ACHN (cell line): ENCODE measurements at regions not wholly inside any gene's neighbourhood (a gene's known extent, or its start where the extent isn't known, plus 50 kb on each side); places are given as distances from the start of the nearest gene placed in this dataset.

Source experiments
- DNase-seq: peaks from one replicate; pipeline ENCODE4 v3.0.0-alpha.2; 2015
- in situ Hi-C: cut with HindIII; loops from 2 replicates; pipeline ENCODE4 v1.10.0; 2017; ENCODE audit warnings: low sequenced_read_pairs, low pct_ligation_motif_present, low pct_unique_long_range_greater_than_20kb

DNA sequence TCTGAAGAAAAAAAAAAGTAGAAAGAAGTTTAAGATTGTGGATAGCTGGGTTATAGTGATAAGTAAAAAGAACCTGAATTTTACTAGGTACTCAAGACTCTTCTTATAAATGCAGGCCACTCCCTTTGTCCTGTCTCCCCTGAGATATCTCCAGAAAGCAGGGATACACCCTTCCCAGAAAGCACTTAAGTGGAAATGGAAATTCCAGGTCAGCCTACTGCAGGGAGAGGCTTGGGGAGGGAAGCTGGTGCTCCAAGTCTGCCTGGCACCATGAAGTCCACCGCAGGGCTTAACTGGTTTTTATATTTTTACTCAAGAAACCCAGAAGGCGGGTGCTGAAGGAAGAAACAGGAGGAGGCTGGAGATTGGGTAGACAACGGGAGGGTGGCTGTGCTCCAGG lies 162.3 kb downstream of the INHBA start:
- DNase-seq = no peak
- in situ Hi-C loops = no loop called here

DNA sequence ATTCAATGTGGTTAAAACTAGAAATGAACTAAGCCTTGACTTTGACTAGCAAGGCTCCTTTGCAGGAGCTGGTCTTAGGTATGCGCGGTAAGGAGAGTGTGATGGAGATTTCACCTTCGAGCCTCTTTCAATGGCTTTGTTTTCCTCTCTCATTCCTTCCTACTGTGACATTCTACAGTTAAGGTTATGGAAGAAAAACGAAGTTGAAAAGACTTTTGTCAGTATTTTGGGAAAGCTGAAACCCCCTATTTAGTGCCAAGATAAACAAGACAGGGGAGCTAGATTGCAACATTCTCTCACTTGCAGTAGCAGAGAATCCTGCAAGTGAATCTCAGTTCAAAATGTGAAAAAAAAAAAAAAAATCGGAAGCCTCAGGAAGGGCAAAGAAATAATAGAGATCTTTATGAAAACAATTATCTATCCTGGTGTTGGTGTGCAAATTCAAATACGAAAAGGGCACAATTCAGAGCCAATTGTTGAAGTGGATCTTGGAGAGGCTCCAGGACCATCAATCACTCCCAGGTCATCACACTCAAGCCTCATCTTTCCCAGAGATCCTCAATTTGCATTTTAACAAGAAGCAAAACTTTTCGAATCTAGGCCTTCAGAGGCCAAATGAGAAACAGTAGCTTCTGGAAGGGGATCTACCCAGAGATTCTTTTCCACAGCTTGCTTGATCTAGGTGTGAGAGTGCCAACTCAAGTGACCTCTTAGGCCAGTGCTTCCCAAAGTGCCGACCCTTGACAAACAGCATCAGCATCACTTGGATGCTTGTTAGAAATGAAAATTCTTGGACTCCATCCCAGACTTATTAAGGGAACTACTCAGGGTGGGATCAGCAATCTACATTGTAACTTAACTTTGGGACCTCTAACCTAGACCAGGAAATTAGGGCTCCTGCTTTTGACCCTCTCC lies 163.8 kb downstream of the INHBA start:
- no peak for DNase-seq

GRCh38 chr7:41536873-41537665 lies 165.8 kb downstream of the INHBA start:
- in situ Hi-C loops = no loop called here
- DNase-seq = no peak

More for the DNA sequence above, 163.8 kb downstream of the INHBA start:
- in situ Hi-C loops = no loop called here

GRCh38 chr7:41536122-41536872 lies 166.6 kb downstream of the INHBA start:
- no peak for DNase-seq
- in situ Hi-C loops = no loop called here

GRCh38 chr7:41529831-41530230 lies 173.1 kb downstream of the INHBA start:
- DNase-seq = no peak
- in situ Hi-C loops = no loop called here

GRCh38 chr7:41524876-41525275 lies 178.0 kb downstream of the INHBA start:
- no peak for DNase-seq
- in situ Hi-C loops = no loop called here

- in situ Hi-C loops = no loop called here
- no peak for DNase-seq
These were observed 182.4 kb downstream of the INHBA start for GRCh38 chr7:41520445-41520844.

GRCh38 chr7:41517771-41518170 lies 185.1 kb downstream of the INHBA start:
- in situ Hi-C loops = no loop called here
- no peak for DNase-seq

GRCh38 chr7:41508755-41509154 lies 194.1 kb downstream of the INHBA start:
- DNase-seq = no peak

DNA sequence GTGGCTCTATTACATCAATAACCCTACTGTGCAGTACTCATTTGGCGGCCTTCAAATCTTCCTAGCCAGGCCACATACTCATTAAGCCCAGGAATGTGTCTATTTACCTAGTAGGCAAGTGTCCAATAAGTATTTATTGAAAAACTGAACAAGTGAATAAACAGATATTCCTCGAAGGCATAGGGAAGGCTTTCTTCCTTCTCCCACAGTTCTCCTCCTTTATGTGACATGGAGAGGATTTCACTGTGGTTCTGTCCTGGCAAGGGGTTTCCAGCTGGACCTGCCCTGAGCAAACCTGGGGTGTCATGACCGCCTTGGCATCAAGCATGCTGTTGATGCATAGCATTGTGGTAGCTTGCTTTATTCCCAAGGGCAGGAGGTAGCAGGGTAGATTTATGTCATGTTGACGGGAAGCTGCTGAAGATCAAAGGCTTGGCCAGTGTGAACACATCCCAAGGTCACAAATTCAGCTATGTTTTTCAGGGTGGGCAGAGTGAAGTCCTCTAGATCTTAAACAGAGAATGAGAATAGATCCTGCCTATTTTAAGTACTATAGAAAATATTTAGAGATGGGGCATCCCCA lies 195.1 kb downstream of the INHBA start:
- no peak for DNase-seq
- in situ Hi-C loops = no loop called here

More at GRCh38 chr7:41508755-41509154, 194.1 kb downstream of the INHBA start:
- in situ Hi-C loops = no loop called here

GRCh38 chr7:41504214-41504980 lies 198.5 kb downstream of the INHBA start:
- in situ Hi-C loops = no loop called here
- DNase-seq = no peak

- in situ Hi-C loops = no loop called here
- DNase-seq = no peak
These were observed 199.5 kb downstream of the INHBA start for GRCh38 chr7:41503438-41503837.

GRCh38 chr7:41501466-41501865 lies 201.4 kb downstream of the INHBA start:
- DNase-seq = no peak
- in situ Hi-C loops = no loop called here

- in situ Hi-C loops = no loop called here
- no peak for DNase-seq
These were observed 201.9 kb downstream of the INHBA start for GRCh38 chr7:41501006-41501405.

DNA sequence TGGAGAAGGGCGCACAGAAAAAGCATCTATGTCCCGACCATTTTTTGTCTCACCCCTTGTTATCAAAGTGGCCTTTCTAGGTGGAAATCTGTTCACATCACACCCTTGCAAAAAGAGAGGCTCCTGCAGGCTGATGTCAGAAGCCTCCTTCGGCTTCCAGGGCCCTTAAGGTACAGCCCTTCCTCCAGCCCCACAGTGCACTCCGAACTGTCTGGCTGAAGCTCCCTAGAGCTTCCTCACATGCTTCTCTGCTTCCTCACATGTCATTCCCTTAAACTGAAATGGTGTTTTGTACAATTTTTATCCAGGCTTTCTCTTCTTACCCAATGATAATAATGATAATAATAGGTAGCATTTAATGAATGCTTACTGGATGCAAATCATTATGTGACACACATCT lies 210.3 kb downstream of the INHBA start:
- DNase-seq = no peak
- in situ Hi-C loops = no loop called here

GRCh38 chr7:41491883-41492471 lies 210.9 kb downstream of the INHBA start:
- no peak for DNase-seq
- in situ Hi-C loops = no loop called here

DNA sequence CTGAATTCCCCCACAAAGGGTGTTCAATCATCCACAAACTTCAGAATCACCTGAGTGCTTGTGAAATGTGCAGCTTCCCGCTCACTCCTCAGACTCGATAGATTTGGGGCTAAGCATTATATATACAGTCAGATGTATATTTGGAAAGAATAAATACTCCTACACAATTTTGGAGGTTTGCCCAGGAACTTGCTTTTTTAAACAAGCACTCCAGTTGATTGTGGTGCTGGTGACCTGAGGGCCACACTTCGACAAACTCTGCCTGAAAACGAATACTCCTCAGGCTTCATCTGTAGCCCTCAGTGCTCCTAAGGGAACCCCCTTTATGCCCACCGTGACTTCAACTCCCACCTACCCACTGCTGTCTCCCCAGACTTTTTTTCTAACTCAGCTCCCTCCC lies 211.6 kb downstream of the INHBA start:
- no peak for DNase-seq
- in situ Hi-C loops = no loop called here

- no peak for DNase-seq
- in situ Hi-C loops = no loop called here
These were observed 213.0 kb downstream of the INHBA start for GRCh38 chr7:41489885-41490284.
